D721Med (cell line): ENCODE measurements at regions not wholly inside any gene's neighbourhood (a gene's known extent, or its start where the extent isn't known, plus 50 kb on each side); places are given as distances from the start of the nearest gene placed in this dataset.
"Not testable (repeated sequence)": the region's sequence is repeated elsewhere in the genome, so short reads cannot be mapped to it uniquely, and the experiment has no call there.

Experiments
- DNase-seq: peaks from one replicate; pipeline ENCODE4 v3.0.0; 2011; ENCODE audit warnings: low spot score; ENCODE audit not compliant: insufficient read length
- FAIRE-seq: peaks from 2 replicates; lab custom pipeline; 2011; peaks lifted over from hg19 to GRCh38; lab: Jason Lieb, UNC
- CTCF ChIP-seq: IDR thresholded peaks from 2 replicates; pipeline ENCODE4 v1.5.1; 2012; ENCODE audit warnings: mild to moderate bottlenecking, control low read depth; ENCODE audit not compliant: insufficient read depth; ENCODE audit errors: missing control alignments

DNA sequence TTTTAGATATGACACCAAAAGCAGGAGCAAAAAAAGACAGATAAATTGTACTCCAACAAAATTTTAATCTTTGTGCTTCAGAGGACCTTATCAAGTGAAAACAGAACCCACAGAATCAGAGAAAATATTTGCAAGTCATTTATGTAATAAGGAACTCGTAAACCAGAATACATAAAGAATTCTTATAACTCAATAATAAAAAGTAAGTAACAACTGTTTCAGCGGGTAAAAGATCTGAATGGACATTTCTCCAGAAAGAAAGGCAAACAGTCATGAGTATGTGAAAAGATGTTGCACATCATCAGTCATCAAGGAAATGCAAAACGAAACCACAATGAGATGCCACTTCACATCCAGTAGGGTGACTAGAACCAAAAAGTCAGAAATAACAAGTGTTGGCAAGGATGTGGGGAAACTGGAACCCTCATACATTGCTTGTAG is 167.7 kb upstream of the KCTD7 start:
- TF ChIP-seq CTCF = no peak
- no peak for DNase-seq
- no peak for FAIRE-seq

- FAIRE-seq, DNase-seq: not testable (repeated sequence)
Observed at GRCh38 chr7:66461397-66461796, 167.3 kb upstream of the KCTD7 start.

DNA sequence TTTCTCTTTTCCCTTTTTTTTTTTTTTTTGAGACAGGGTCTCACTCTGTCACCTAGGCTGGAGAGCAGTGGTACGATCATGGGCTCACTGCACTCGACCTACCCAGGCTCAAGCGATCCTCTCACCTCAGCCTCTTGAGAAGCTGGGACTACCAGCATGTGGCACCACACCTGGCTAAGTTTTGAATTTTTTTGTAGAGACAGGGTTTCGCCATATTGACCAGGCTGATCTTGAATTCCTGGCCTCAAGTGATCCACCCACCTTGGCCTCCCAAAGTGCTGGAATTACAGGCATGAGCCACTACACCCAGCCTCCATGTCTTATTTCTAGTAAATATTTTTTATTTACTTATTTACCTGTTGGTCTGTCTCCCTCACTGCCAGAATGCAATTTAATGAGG is 165.8 kb upstream of the KCTD7 start:
- DNase-seq, FAIRE-seq: not testable (repeated sequence)

- DNase-seq = no peak
- FAIRE-seq = no peak
- no peak for TF ChIP-seq CTCF
Observed at GRCh38 chr7:66464059-66464458, 164.6 kb upstream of the KCTD7 start.

GRCh38 chr7:66466081-66466600 is 162.5 kb upstream of the KCTD7 start:
- DNase-seq (no peak), FAIRE-seq (no peak)
- TF ChIP-seq CTCF = no peak

DNA sequence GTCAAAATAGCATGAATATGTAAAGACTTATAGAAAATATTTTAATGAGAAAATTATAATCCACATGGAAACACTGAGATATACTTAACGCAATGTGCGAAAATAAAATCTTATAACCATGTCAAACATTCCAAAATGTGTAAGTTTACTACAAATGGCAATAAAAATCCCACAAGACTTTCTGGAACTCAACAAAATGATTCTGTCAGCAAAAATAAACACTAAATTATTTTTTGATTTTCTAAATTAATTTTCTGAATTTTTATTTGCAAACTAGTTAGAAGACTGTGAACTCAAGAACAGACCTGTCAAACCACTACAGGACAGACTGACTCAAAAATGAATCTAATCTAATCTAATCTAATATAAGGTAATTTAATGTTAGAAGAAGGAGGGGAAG is 160.8 kb upstream of the KCTD7 start:
- no peak for DNase-seq
- no peak for FAIRE-seq
- no peak for TF ChIP-seq CTCF

- FAIRE-seq, DNase-seq: not testable (repeated sequence)
Observed at GRCh38 chr7:66473064-66473463, 155.6 kb upstream of the KCTD7 start.

GRCh38 chr7:66474441-66474840 is 154.2 kb upstream of the KCTD7 start:
- FAIRE-seq (no peak), DNase-seq (no peak)
- TF ChIP-seq CTCF = no peak

GRCh38 chr7:66476056-66476455 is 152.6 kb upstream of the KCTD7 start:
- FAIRE-seq, DNase-seq: not testable (repeated sequence)

- not testable (repeated sequence) for FAIRE-seq, DNase-seq
Observed at GRCh38 chr7:66477822-66478397, 150.8 kb upstream of the KCTD7 start.

DNA sequence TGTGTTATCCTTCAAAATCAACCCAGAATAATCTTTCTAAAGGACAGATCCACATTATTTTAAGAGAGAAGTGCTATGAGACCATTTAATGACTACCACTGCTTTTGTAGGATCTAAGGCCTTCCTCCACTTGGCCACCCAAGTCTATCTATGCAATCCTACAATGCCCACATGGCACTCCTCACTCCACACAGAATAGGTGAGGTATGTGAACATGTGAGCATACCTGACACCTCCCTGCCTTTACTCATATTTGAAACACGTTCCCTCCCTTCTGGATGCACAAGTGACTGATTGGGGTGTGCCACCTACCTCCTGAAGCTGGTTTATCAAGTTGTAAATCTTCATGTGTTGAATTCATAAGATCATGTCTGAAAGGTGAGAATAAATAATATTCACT is 147.5 kb upstream of the KCTD7 start:
- not testable (repeated sequence) for DNase-seq, FAIRE-seq

- not testable (repeated sequence) for FAIRE-seq, DNase-seq
Observed at GRCh38 chr7:66489065-66489464, 139.6 kb upstream of the KCTD7 start.

- DNase-seq = not testable (repeated sequence)
Observed at GRCh38 chr7:66489741-66490140, 138.9 kb upstream of the KCTD7 start.

DNA sequence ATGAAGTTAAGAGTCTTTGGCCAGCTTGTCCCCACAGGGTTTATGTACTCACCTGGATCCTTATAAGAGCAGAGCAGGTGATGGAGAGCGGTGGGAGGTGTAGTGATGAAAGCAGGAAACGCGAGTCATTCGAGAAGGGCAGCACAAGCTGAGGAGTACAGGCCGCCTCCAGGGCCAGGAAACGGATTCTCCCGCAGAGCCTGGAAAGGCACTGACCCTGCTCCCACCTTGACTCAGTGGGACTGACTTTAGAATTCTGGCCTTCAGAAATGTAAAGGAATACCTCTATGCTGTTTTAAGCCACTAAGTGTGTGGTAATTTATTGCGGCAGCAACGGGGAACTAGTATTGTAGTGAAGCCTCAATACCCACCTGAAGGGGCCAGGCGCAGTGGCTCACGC is 137.7 kb upstream of the KCTD7 start:
- not testable (repeated sequence) for DNase-seq, FAIRE-seq

More at GRCh38 chr7:66489741-66490140, 138.9 kb upstream of the KCTD7 start:
- not testable (repeated sequence) for FAIRE-seq
